Neural progenitor cell (in vitro differentiated cells): ENCODE measurements at regions not wholly inside any gene's neighbourhood (a gene's known extent, or its start where the extent isn't known, plus 50 kb on each side); places are given as distances from the start of the nearest gene placed in this dataset.

ENCODE experiments used
- EZH2 ChIP-seq: fragments of 200-600 bp; sonication (generic); IDR thresholded peaks from 2 replicates; pipeline ENCODE4 v1.6.1; 2017; ENCODE audit warnings: antibody characterized with exemption, mild to moderate bottlenecking, moderate library complexity
- EZH2phosphoT487 ChIP-seq: fragments of 200-600 bp; sonication (generic); IDR thresholded peaks from 2 replicates; pipeline ENCODE4 v1.6.1; 2017; ENCODE audit warnings: antibody characterized with exemption
- TF ChIP-seq, protein P1 (sequence below): fragments of 200-600 bp; sonication (generic); IDR thresholded peaks from 2 replicates; pipeline ENCODE4 v1.5.1; 2017; ENCODE audit warnings: antibody characterized with exemption, mild to moderate bottlenecking

GRCh38 chr15:77553257-77553656 is 79.5 kb downstream of the LINGO1 start:
- TF ChIP-seq, protein P1, sequence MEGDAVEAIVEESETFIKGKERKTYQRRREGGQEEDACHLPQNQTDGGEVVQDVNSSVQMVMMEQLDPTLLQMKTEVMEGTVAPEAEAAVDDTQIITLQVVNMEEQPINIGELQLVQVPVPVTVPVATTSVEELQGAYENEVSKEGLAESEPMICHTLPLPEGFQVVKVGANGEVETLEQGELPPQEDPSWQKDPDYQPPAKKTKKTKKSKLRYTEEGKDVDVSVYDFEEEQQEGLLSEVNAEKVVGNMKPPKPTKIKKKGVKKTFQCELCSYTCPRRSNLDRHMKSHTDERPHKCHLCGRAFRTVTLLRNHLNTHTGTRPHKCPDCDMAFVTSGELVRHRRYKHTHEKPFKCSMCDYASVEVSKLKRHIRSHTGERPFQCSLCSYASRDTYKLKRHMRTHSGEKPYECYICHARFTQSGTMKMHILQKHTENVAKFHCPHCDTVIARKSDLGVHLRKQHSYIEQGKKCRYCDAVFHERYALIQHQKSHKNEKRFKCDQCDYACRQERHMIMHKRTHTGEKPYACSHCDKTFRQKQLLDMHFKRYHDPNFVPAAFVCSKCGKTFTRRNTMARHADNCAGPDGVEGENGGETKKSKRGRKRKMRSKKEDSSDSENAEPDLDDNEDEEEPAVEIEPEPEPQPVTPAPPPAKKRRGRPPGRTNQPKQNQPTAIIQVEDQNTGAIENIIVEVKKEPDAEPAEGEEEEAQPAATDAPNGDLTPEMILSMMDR, result no peak
- TF ChIP-seq EZH2 (no peak), EZH2phosphoT487 (no peak)
